ENCODE measurements at regions not wholly inside any gene's neighbourhood (a gene's known extent, or its start where the extent isn't known, plus 50 kb on each side); places are given as distances from the start of the nearest gene placed in this dataset.
"Not testable (repeated sequence)": the region's sequence is repeated elsewhere in the genome, so short reads cannot be mapped to it uniquely, and the experiment has no call there.

- Histone ChIP-seq H3K9ac (ENCODE audit: insufficient read length) (no peak overlapping the region), H3K4me3 (no peak overlapping the region), H3K9me3 (ENCODE audit: low read depth, low read length) (no peaks in the 10 kb centered on the region), H3K27ac (no peak overlapping the region), H3K36me3 (ENCODE audit: insufficient read depth, low read length) (no peaks in the 10 kb centered on the region)
- DNase-seq (ENCODE audit: low read depth, low spot score): no peak
- no peak for TF ChIP-seq FOXP2 (optimal IDR thresholded peaks at IDR 0.05; ENCODE audit: control extremely low read depth, extremely low read length, insufficient read depth)
- no peak for TF ChIP-seq POLR2AphosphoS5 (IDR thresholded peaks at IDR 0.05; ENCODE audit: borderline replicate concordance, low read depth, low read length)
- TF ChIP-seq EZH2 (IDR thresholded peaks at IDR 0.05): no peak
Measured at GRCh38 chr6:22194188-22194921, 102.5 kb downstream of the PRL start.

- TF ChIP-seq POLR2AphosphoS5 (IDR thresholded peaks at IDR 0.05; ENCODE audit: borderline replicate concordance, low read depth, low read length): no peak
- TF ChIP-seq EZH2 (IDR thresholded peaks at IDR 0.05): no peak
- no peak for TF ChIP-seq FOXP2 (optimal IDR thresholded peaks at IDR 0.05; ENCODE audit: control extremely low read depth, extremely low read length, insufficient read depth)
- no peak overlapping the region for H3K9ac ChIP-seq (ENCODE audit: insufficient read length)
- H3K27ac ChIP-seq: no peak overlapping the region
Measured at GRCh38 chr6:22199771-22200170, 97.1 kb downstream of the PRL start.

GRCh38 chr6:22204153-22204552 lies 92.7 kb downstream of the PRL start:
- H3K36me3 ChIP-seq (ENCODE audit: insufficient read depth, low read length): no peaks in the 10 kb centered on the region
- no peaks in the 10 kb centered on the region for H3K9me3 ChIP-seq (ENCODE audit: low read depth, low read length)
- no peak for TF ChIP-seq FOXP2 (optimal IDR thresholded peaks at IDR 0.05; ENCODE audit: control extremely low read depth, extremely low read length, insufficient read depth)
- TF ChIP-seq POLR2AphosphoS5 (IDR thresholded peaks at IDR 0.05; ENCODE audit: borderline replicate concordance, low read depth, low read length): no peak
- TF ChIP-seq EZH2 (IDR thresholded peaks at IDR 0.05): no peak
- H3K9ac ChIP-seq (ENCODE audit: insufficient read length): no peak overlapping the region
- no peak overlapping the region for H3K27ac ChIP-seq
- DNase-seq (ENCODE audit: low read depth, low spot score): no peak
- H3K4me3 ChIP-seq: no peak overlapping the region

More at GRCh38 chr6:22199771-22200170, 97.1 kb downstream of the PRL start:
- Histone ChIP-seq H3K4me3 (no peak overlapping the region), H3K36me3 (ENCODE audit: insufficient read depth, low read length) (no peaks in the 10 kb centered on the region), H3K9me3 (ENCODE audit: low read depth, low read length) (no peaks in the 10 kb centered on the region)
- DNase-seq (ENCODE audit: low read depth, low spot score): no peak

GRCh38 chr6:22205266-22205665 lies 91.6 kb downstream of the PRL start:
- no peak for DNase-seq (ENCODE audit: low read depth, low spot score)

GRCh38 chr6:22206106-22206505 lies 90.7 kb downstream of the PRL start:
- TF ChIP-seq EZH2 (IDR thresholded peaks at IDR 0.05) (no peak), FOXP2 (optimal IDR thresholded peaks at IDR 0.05; ENCODE audit: control extremely low read depth, extremely low read length, insufficient read depth) (no peak), POLR2AphosphoS5 (IDR thresholded peaks at IDR 0.05; ENCODE audit: borderline replicate concordance, low read depth, low read length) (no peak)
- DNase-seq (ENCODE audit: low read depth, low spot score): no peak
- Histone ChIP-seq H3K4me3 (no peak overlapping the region), H3K27ac (no peak overlapping the region), H3K9me3 (ENCODE audit: low read depth, low read length) (no peaks in the 10 kb centered on the region), H3K36me3 (ENCODE audit: insufficient read depth, low read length) (no peaks in the 10 kb centered on the region), H3K9ac (ENCODE audit: insufficient read length) (no peak overlapping the region)

More at GRCh38 chr6:22205266-22205665, 91.6 kb downstream of the PRL start:
- no peaks in the 10 kb centered on the region for H3K9me3 ChIP-seq (ENCODE audit: low read depth, low read length)
- no peaks in the 10 kb centered on the region for H3K36me3 ChIP-seq (ENCODE audit: insufficient read depth, low read length)
- H3K4me3 ChIP-seq: no peak overlapping the region
- H3K27ac ChIP-seq: no peak overlapping the region
- TF ChIP-seq EZH2 (IDR thresholded peaks at IDR 0.05): no peak
- TF ChIP-seq POLR2AphosphoS5 (IDR thresholded peaks at IDR 0.05; ENCODE audit: borderline replicate concordance, low read depth, low read length): no peak
- TF ChIP-seq FOXP2 (optimal IDR thresholded peaks at IDR 0.05; ENCODE audit: control extremely low read depth, extremely low read length, insufficient read depth): no peak
- no peak overlapping the region for H3K9ac ChIP-seq (ENCODE audit: insufficient read length)

- H3K9me3 ChIP-seq (ENCODE audit: low read depth, low read length): no peaks in the 10 kb centered on the region
- no peak overlapping the region for H3K27ac ChIP-seq
- no peak overlapping the region for H3K4me3 ChIP-seq
- TF ChIP-seq EZH2 (IDR thresholded peaks at IDR 0.05): no peak
- H3K9ac ChIP-seq (ENCODE audit: insufficient read length): no peak overlapping the region
- DNase-seq (ENCODE audit: low read depth, low spot score): no peak
- H3K36me3 ChIP-seq (ENCODE audit: insufficient read depth, low read length): no peaks in the 10 kb centered on the region
Measured at GRCh38 chr6:22208026-22208425, 88.8 kb downstream of the PRL start.

GRCh38 chr6:22214314-22214713 lies 82.5 kb downstream of the PRL start:
- no peak for DNase-seq (ENCODE audit: low read depth, low spot score)
- Histone ChIP-seq H3K9me3 (ENCODE audit: low read depth, low read length) (no peaks in the 10 kb centered on the region), H3K4me3 (no peak overlapping the region), H3K27ac (no peak overlapping the region), H3K36me3 (ENCODE audit: insufficient read depth, low read length) (no peaks in the 10 kb centered on the region), H3K9ac (ENCODE audit: insufficient read length) (no peak overlapping the region)
- TF ChIP-seq FOXP2 (optimal IDR thresholded peaks at IDR 0.05; ENCODE audit: control extremely low read depth, extremely low read length, insufficient read depth): no peak
- no peak for TF ChIP-seq POLR2AphosphoS5 (IDR thresholded peaks at IDR 0.05; ENCODE audit: borderline replicate concordance, low read depth, low read length)
- no peak for TF ChIP-seq EZH2 (IDR thresholded peaks at IDR 0.05)

GRCh38 chr6:22215474-22215873 lies 81.4 kb downstream of the PRL start:
- not testable (repeated sequence) for H3K4me3 ChIP-seq; H3K27ac ChIP-seq; H3K36me3 ChIP-seq (ENCODE audit: insufficient read depth, low read length); DNase-seq (ENCODE audit: low read depth, low spot score); H3K9me3 ChIP-seq (ENCODE audit: low read depth, low read length); H3K9ac ChIP-seq (ENCODE audit: insufficient read length)

GRCh38 chr6:22218410-22218809 lies 78.4 kb downstream of the PRL start:
- H3K9ac ChIP-seq (ENCODE audit: insufficient read length): no peak overlapping the region
- H3K27ac ChIP-seq: no peak overlapping the region
- no peak overlapping the region for H3K4me3 ChIP-seq
- no peaks in the 10 kb centered on the region for H3K36me3 ChIP-seq (ENCODE audit: insufficient read depth, low read length)
- no peak for DNase-seq (ENCODE audit: low read depth, low spot score)
- H3K9me3 ChIP-seq (ENCODE audit: low read depth, low read length): no peaks in the 10 kb centered on the region
- TF ChIP-seq EZH2 (IDR thresholded peaks at IDR 0.05) (no peak), POLR2AphosphoS5 (IDR thresholded peaks at IDR 0.05; ENCODE audit: borderline replicate concordance, low read depth, low read length) (no peak), FOXP2 (optimal IDR thresholded peaks at IDR 0.05; ENCODE audit: control extremely low read depth, extremely low read length, insufficient read depth) (no peak)
